Hypothalamus (tissue), 51 donors: ENCODE measurements at regions not wholly inside any gene's neighbourhood (a gene's known extent, or its start where the extent isn't known, plus 50 kb on each side); places are given as distances from the start of the nearest gene placed in this dataset.

Experiments
- DNase-seq, 51 donors: peaks; one replicate each; lab custom pipeline; 2025; lab: John Stamatoyannopoulos, UW

GRCh38 chr19:27691991-27692390 lies 1521.0 kb downstream of the UQCRFS1 start:
- DNase-seq, result no peak

GRCh38 chr19:27689734-27690241 lies 1523.2 kb downstream of the UQCRFS1 start:
- DNase-seq, result no peak

- no peak for DNase-seq
These were observed 1528.7 kb downstream of the UQCRFS1 start for GRCh38 chr19:27684293-27684692.

GRCh38 chr19:27681972-27682371 lies 1531.0 kb downstream of the UQCRFS1 start:
- no peak for DNase-seq

GRCh38 chr19:27679905-27680304 lies 1533.0 kb downstream of the UQCRFS1 start:
- no peak for DNase-seq

GRCh38 chr19:27679399-27679798 lies 1533.6 kb downstream of the UQCRFS1 start:
- DNase-seq, result no peak

GRCh38 chr19:27676877-27677276 lies 1536.1 kb downstream of the UQCRFS1 start:
- DNase-seq, result no peak

- DNase-seq, result no peak
These were observed 1536.6 kb downstream of the UQCRFS1 start for GRCh38 chr19:27676334-27676733.

- DNase-seq, result no peak
These were observed 1537.2 kb downstream of the UQCRFS1 start for GRCh38 chr19:27675771-27676170.

GRCh38 chr19:27674701-27675100 lies 1538.2 kb downstream of the UQCRFS1 start:
- DNase-seq, result no peak

GRCh38 chr19:27673986-27674385 lies 1539.0 kb downstream of the UQCRFS1 start:
- no peak for DNase-seq

GRCh38 chr19:27672309-27673047 lies 1540.5 kb downstream of the UQCRFS1 start:
- DNase-seq, result no peak

- no peak for DNase-seq
These were observed 1541.1 kb downstream of the UQCRFS1 start for GRCh38 chr19:27671876-27672275.

- DNase-seq, result no peak
These were observed 1552.5 kb downstream of the UQCRFS1 start for GRCh38 chr19:27660428-27660827.

- no peak for DNase-seq
These were observed 1555.5 kb downstream of the UQCRFS1 start for GRCh38 chr19:27657271-27658051.

GRCh38 chr19:27654266-27654990 lies 1558.5 kb downstream of the UQCRFS1 start:
- DNase-seq, result no peak

GRCh38 chr19:27652796-27653195 lies 1560.2 kb downstream of the UQCRFS1 start:
- DNase-seq, result no peak

- DNase-seq, result no peak
These were observed 1560.7 kb downstream of the UQCRFS1 start for GRCh38 chr19:27652281-27652680.

GRCh38 chr19:27647423-27647822 lies 1565.5 kb downstream of the UQCRFS1 start:
- no peak for DNase-seq

GRCh38 chr19:27635401-27635800 lies 1577.5 kb downstream of the UQCRFS1 start:
- DNase-seq, result no peak

- no peak for DNase-seq
These were observed 1594.9 kb downstream of the UQCRFS1 start for GRCh38 chr19:27618006-27618405.
